NCI-H2029 treated with DMSO at 0.1 percent for 48 hours (cell line): ENCODE measurements at regions not wholly inside any gene's neighbourhood (a gene's known extent, or its start where the extent isn't known, plus 50 kb on each side); places are given as distances from the start of the nearest gene placed in this dataset.

Experiments
- DNase-seq: peaks from one replicate; lab custom pipeline; 2025; lab: John Stamatoyannopoulos, UW

GRCh38 chr14:98236314-98236713, 1035.7 kb downstream of the BCL11B start:
- DNase-seq = no peak

GRCh38 chr14:98237939-98238338, 1034.1 kb downstream of the BCL11B start:
- no peak for DNase-seq

- DNase-seq = no peak
These were observed 1031.6 kb downstream of the BCL11B start for GRCh38 chr14:98240376-98240775.

GRCh38 chr14:98242903-98243302, 1029.1 kb downstream of the BCL11B start:
- no peak for DNase-seq

- no peak for DNase-seq
These were observed 1028.7 kb downstream of the BCL11B start for GRCh38 chr14:98243332-98243731.

GRCh38 chr14:98244162-98244948, 1027.6 kb downstream of the BCL11B start:
- DNase-seq = no peak

GRCh38 chr14:98244966-98245569, 1026.9 kb downstream of the BCL11B start:
- DNase-seq = no peak

- no peak for DNase-seq
These were observed 1022.9 kb downstream of the BCL11B start for GRCh38 chr14:98249057-98249456.

GRCh38 chr14:98249476-98249875, 1022.5 kb downstream of the BCL11B start:
- DNase-seq = no peak

- DNase-seq = no peak
These were observed 1019.2 kb downstream of the BCL11B start for GRCh38 chr14:98252820-98253219.

- DNase-seq = no peak
These were observed 1012.1 kb downstream of the BCL11B start for GRCh38 chr14:98259881-98260280.

- DNase-seq = no peak
These were observed 1009.4 kb downstream of the BCL11B start for GRCh38 chr14:98262566-98262965.

GRCh38 chr14:98269533-98269932, 1002.5 kb downstream of the BCL11B start:
- no peak for DNase-seq

- no peak for DNase-seq
These were observed 1001.8 kb downstream of the BCL11B start for GRCh38 chr14:98270201-98270600.

- DNase-seq = no peak
These were observed 997.4 kb downstream of the BCL11B start for GRCh38 chr14:98274596-98274995.

GRCh38 chr14:98278800-98279199, 993.2 kb downstream of the BCL11B start:
- DNase-seq = no peak

- no peak for DNase-seq
These were observed 991.6 kb downstream of the BCL11B start for GRCh38 chr14:98280436-98280835.

GRCh38 chr14:98288825-98289224, 983.2 kb downstream of the BCL11B start:
- DNase-seq = no peak

- DNase-seq = no peak
These were observed 981.4 kb downstream of the BCL11B start for GRCh38 chr14:98290596-98290995.

- no peak for DNase-seq
These were observed 979.8 kb downstream of the BCL11B start for GRCh38 chr14:98292191-98292590.

GRCh38 chr14:98293576-98293975, 978.4 kb downstream of the BCL11B start:
- DNase-seq = no peak

- no peak for DNase-seq
These were observed 975.1 kb downstream of the BCL11B start for GRCh38 chr14:98296895-98297294.

- no peak for DNase-seq
These were observed 974.4 kb downstream of the BCL11B start for GRCh38 chr14:98297567-98297966.
